ENCODE measurements at regions not wholly inside any gene's neighbourhood (a gene's known extent, or its start where the extent isn't known, plus 50 kb on each side); places are given as distances from the start of the nearest gene placed in this dataset.

- TF ChIP-seq, protein P1, sequence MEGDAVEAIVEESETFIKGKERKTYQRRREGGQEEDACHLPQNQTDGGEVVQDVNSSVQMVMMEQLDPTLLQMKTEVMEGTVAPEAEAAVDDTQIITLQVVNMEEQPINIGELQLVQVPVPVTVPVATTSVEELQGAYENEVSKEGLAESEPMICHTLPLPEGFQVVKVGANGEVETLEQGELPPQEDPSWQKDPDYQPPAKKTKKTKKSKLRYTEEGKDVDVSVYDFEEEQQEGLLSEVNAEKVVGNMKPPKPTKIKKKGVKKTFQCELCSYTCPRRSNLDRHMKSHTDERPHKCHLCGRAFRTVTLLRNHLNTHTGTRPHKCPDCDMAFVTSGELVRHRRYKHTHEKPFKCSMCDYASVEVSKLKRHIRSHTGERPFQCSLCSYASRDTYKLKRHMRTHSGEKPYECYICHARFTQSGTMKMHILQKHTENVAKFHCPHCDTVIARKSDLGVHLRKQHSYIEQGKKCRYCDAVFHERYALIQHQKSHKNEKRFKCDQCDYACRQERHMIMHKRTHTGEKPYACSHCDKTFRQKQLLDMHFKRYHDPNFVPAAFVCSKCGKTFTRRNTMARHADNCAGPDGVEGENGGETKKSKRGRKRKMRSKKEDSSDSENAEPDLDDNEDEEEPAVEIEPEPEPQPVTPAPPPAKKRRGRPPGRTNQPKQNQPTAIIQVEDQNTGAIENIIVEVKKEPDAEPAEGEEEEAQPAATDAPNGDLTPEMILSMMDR (IDR thresholded peaks at IDR 0.05) = no peak
- no peak for TF ChIP-seq POLR2AphosphoS5 (IDR thresholded peaks at IDR 0.05)
Observed at GRCh38 chr15:31248263-31248662, 78.4 kb upstream of the KLF13 start.

All from suprapubic skin (tissue), 3 donors.